HG03103 (cell line): ENCODE measurements at regions not wholly inside any gene's neighbourhood (a gene's known extent, or its start where the extent isn't known, plus 50 kb on each side); places are given as distances from the start of the nearest gene placed in this dataset.
"Not testable (repeated sequence)": the region's sequence is repeated elsewhere in the genome, so short reads cannot be mapped to it uniquely, and the experiment has no call there.

Experiments
- ATAC-seq: cut with Tn5 transposase; IDR thresholded peaks from one replicate; pipeline ENCODE4 v1.9.1; 2021; ENCODE audit warnings: low read depth; ENCODE audit not compliant: unreplicated experiment

DNA sequence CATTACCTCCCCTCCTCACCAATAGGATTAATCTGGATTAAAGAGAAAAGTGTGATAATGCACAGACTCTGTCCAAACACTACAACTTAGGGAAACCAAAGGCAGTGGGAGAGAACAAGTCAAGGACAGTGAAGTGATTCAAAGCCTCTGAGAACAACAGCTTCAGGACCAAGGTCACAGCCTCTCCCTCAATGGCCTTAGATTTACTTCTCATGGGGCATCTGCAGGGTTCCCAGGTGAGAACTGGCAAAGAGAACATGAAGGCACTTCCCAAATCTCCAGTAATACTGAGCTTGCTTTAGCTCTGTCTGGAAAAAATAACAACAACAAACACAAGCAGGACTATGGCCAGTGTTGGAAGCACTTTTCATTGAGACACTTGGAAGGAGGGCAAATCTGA, 99.8 kb upstream of the GOLGA6L22 start:
- ATAC-seq: not testable (repeated sequence)

DNA sequence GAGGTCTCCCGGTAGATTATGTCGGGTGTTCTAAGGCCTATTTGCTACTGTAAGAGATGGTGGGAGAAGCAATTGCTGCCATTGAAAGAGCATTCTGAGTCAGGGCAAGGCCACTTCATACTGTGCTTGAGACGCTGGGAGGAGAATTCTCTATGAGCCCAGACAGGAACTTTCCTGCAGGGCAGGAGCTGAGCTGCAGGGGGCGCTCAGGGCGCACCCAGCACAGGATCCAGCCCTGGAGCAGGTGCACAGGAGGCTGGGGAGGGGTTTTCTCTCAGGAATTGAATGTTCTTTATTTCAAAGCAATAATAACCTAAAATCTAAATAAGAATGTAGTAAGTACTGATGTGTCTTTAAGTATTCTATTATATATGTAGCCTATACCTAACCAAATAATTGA, 99.1 kb upstream of the GOLGA6L22 start:
- peak; percentile 92 for ATAC-seq

GRCh38 chr15:22360696-22361095, 98.0 kb upstream of the GOLGA6L22 start:
- ATAC-seq: not testable (repeated sequence)

GRCh38 chr15:22362502-22362901, 96.2 kb upstream of the GOLGA6L22 start:
- not testable (repeated sequence) for ATAC-seq

DNA sequence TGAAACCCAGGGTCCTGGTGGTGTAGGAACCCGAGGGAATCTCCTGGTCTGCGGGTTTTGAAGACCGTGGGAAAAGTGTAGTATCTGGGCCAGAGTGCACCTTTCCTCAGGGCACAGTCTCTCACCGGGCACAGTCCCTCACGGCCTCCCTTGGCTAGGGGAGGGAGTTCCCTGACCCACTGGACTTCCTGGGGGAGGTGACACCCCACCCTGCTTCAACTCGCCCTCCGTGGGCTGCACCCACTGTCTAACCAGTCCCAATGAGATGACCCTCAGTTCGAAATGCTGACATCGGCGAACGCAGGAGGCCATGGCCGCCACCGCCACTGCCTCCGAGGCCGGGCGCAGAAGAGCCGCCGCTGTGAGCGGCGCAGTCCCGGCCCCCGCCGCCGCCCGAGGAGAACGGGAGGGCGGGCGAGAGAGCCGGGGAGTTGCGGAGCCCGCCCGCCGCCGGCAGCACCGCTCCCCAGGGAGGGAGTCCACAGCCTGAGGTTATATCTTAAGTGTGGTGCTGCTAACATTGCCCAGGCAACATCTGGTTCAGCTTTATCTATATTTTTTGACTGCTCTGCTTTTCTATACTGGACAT, 87.4 kb upstream of the GOLGA6L22 start:
- ATAC-seq: not testable (repeated sequence)

DNA sequence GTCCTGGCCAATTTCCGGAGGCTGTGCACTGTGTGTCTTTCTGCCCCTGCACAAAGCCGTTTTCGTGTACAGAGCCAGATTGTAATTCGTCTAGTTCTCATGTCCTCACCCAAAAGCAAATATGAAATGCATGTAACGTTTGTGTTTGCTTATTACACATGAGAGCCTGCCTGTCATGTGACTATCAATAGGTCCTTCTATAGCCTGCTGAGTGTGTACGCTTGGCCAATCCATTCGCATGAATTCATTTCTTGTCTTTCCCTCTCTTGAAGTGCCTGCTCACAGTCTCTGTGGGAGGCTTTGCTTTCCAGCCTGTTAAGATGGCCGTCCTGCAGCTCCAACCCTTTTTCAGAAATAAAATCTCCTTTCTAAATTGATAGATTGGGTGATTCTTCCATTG, 84.2 kb upstream of the GOLGA6L22 start:
- ATAC-seq: not testable (repeated sequence)

DNA sequence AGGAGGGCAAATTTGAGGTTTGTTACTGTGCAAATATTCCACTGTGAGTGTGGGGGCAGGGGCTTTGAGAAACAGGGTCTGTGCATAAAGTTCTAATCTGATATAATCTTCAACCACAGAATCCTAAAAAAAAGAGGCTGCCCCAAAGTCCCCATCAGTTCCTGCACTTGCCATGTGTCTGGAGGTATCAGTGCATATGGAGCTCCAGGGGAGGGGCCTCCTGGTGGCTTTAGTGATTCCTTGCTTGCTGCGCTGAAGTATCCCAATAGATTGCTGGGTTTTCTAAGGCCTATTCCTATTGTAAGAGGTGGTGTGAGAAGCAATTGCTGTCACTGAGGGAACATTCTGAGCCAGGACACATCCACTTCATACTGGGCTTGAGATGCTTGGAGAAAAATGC, 82.9 kb upstream of the GOLGA6L22 start:
- not testable (repeated sequence) for ATAC-seq

DNA sequence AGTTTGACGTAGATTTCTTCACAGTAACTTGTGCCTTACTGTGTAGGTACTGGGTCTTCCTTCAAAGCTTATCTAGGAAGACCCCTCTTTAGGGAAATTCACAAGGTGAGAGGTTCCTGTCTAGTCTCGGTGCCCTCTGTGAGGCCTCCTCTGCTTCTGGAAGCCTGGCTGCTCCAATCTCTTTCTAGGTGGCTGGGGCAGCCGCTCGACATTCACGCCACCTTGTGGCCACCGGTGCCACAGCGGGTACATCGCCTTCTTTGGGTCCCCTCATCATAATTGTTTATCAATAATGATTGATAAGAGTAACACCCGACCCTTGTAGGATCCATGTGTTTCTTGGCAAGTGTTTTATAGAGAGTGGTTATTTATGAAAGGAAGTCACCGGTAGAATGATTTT, 80.8 kb upstream of the GOLGA6L22 start:
- peak; percentile 71 for ATAC-seq

DNA sequence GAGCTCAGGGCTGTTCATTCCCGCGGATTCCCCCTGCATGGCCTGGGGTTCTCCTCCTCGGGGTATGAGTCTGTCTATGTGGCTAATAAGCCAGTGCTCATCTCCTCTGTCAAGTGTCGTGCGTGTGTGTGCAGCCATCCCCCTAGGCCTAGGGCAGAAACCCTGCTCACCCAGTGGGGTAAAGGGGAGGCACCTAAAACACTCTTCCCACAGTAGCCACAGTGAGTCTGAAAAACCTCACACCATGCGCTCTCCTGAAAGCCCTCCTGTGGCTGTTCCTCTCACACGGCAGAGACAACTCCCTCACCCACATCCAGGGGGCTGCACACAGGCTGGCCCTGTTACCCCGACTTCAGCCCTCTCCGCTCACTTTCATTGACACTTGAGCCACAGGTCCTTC, 71.0 kb upstream of the GOLGA6L22 start:
- not testable (repeated sequence) for ATAC-seq

GRCh38 chr15:22388365-22388764, 70.3 kb upstream of the GOLGA6L22 start:
- ATAC-seq: not testable (repeated sequence)

DNA sequence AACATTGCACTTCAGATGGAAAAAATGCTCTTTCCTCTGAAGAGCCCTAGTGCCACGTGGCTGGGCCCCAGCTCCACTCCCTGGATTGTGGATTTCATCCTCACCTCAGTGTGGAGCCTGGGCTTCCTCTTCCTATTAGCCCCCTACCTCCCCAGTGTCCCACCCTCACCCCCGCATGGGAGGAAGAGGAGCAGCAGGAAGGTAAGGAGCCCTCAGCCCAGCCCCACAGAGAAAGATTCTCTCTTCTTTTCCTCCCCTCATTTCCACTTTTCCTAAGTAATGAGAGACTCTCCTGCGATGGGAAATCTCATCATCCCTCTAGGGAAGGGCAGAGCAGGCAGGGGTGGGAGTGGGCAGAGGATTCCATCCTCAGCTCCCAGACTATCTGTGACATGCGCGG, 57.5 kb upstream of the GOLGA6L22 start:
- ATAC-seq: not testable (repeated sequence)

- not testable (repeated sequence) for ATAC-seq
Observed at GRCh38 chr15:22401703-22402102, 57.0 kb upstream of the GOLGA6L22 start.

DNA sequence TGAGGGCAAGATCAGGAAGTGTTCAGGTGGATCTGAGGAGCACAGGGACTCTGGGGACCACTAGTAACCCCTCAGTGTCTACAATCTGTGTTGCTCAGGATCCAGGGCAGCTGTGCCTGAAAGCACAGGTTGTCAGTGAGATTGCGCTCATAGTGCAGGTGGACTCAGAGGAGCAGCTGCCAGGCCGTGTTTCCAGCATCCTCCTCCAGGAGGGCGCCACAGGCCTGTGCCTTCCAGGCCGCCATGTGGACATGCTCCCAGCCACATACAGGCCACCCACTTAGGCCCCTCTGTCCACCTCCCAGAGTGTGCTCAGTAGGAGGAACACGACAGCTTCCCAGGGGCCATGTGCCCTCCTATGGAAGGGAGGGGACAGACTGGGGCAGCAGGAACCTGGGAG, 52.9 kb upstream of the GOLGA6L22 start:
- not testable (repeated sequence) for ATAC-seq
